ENCODE measurements at regions not wholly inside any gene's neighbourhood (a gene's known extent, or its start where the extent isn't known, plus 50 kb on each side); places are given as distances from the start of the nearest gene placed in this dataset.

- Histone ChIP-seq H3K9me3 (peaks cover 0 to 29% (median 15%) of the 10 kb centered on the region in 4 donors), H3K36me3 (no peaks in the 10 kb centered on the region), H3K4me1 (no peaks in the 10 kb centered on the region), H3K27me3 (peaks cover 0 to 7% (median 2%) of the 10 kb centered on the region in 4 donors), H3K27ac (replicated peaks in 1 of 4) (no peak overlapping the region), H3K4me3 (no peak overlapping the region)
- DNase-seq (ENCODE audit: extremely low spot score): no peak
- 62% methylated on average over 4 of the region's 4 CpGs for WGBS
- intact Hi-C loops (cut with DNase I): no loop called here
- TF ChIP-seq, protein P1, sequence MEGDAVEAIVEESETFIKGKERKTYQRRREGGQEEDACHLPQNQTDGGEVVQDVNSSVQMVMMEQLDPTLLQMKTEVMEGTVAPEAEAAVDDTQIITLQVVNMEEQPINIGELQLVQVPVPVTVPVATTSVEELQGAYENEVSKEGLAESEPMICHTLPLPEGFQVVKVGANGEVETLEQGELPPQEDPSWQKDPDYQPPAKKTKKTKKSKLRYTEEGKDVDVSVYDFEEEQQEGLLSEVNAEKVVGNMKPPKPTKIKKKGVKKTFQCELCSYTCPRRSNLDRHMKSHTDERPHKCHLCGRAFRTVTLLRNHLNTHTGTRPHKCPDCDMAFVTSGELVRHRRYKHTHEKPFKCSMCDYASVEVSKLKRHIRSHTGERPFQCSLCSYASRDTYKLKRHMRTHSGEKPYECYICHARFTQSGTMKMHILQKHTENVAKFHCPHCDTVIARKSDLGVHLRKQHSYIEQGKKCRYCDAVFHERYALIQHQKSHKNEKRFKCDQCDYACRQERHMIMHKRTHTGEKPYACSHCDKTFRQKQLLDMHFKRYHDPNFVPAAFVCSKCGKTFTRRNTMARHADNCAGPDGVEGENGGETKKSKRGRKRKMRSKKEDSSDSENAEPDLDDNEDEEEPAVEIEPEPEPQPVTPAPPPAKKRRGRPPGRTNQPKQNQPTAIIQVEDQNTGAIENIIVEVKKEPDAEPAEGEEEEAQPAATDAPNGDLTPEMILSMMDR (IDR thresholded peaks at IDR 0.05): no peak
- TF ChIP-seq EP300 (IDR thresholded peaks at IDR 0.05) (no peak), POLR2A (IDR thresholded peaks at IDR 0.05; ENCODE audit: low read depth) (no peak)
These were observed 59.1 kb upstream of the ALDH1A3 start for GRCh38 chr15:100820528-100820927.

DNA sequence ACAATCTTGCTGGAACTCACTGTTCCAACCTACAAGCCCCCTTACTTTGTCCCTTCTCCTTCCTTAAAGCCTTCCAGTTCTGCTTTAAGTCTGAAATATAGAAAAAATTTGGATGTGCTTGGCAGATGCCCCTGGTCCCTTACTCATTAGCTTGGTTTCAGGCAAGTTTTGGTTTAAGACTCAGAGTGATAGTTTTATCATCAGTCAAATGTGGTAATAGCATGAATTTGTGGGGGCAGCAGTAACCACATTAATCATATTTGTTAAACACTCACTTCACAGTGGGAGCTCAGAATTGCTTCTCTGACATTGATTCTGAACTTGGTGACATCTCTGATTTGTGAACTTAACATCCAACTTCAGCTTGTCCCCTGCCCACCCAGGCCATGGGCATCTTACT lies 58.3 kb upstream of the ALDH1A3 start:
- TF ChIP-seq, protein P1 (IDR thresholded peaks at IDR 0.05): no peak
- TF ChIP-seq EP300 (IDR thresholded peaks at IDR 0.05) (no peak), POLR2AphosphoS5 (IDR thresholded peaks at IDR 0.05) (no peak), POLR2A (IDR thresholded peaks at IDR 0.05; ENCODE audit: low read depth) (no peak)
- Histone ChIP-seq H3K4me3 (no peak overlapping the region), H3K36me3 (no peaks in the 10 kb centered on the region), H3K4me1 (no peaks in the 10 kb centered on the region), H3K9me3 (peaks cover 0 to 21% (median 7%) of the 10 kb centered on the region in 4 donors), H3K27ac (replicated peaks in 1 of 4) (no peak overlapping the region), H3K27me3 (peaks cover 0 to 15% (median 2%) of the 10 kb centered on the region in 4 donors)
- DNase-seq (ENCODE audit: extremely low spot score): no peak
- intact Hi-C loops (cut with DNase I): no loop called here

DNA sequence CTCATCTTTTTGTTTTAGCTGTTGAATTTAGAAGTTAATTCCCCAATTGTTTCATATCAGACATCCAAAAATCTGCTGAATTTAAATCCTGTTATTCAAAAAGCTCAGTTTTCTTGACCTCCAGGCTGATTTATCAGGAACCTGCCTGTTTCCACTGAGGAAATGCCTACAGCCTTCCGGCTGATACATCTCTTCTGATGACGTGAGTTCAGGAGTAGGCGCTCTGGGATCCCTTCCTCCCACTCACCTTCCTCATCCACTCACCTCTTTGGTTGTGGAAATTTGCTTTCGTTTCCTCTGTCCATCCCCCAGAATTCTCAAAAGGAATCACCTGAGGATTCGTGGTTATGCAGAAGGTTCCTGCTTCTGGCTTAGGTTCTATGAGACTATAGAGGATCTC lies 55.4 kb upstream of the ALDH1A3 start:
- WGBS: 72% methylated on average over 5 of the region's 5 CpGs
- Histone ChIP-seq H3K9me3 (peaks cover 0 to 17% (median 6%) of the 10 kb centered on the region in 4 donors), H3K27me3 (peaks cover 0 to 23% (median 2%) of the 10 kb centered on the region in 4 donors), H3K27ac (replicated peaks in 1 of 4) (no peak overlapping the region), H3K36me3 (no peaks in the 10 kb centered on the region), H3K4me3 (no peak overlapping the region), H3K4me1 (no peaks in the 10 kb centered on the region)
- intact Hi-C loops (cut with DNase I): no loop called here
- DNase-seq (ENCODE audit: extremely low spot score): no peak
- no peak for TF ChIP-seq POLR2A (IDR thresholded peaks at IDR 0.05; ENCODE audit: low read depth)
- TF ChIP-seq, protein P1 (IDR thresholded peaks at IDR 0.05): no peak
- no peak for TF ChIP-seq POLR2AphosphoS5 (IDR thresholded peaks at IDR 0.05)
- TF ChIP-seq EP300 (IDR thresholded peaks at IDR 0.05): no peak

DNA sequence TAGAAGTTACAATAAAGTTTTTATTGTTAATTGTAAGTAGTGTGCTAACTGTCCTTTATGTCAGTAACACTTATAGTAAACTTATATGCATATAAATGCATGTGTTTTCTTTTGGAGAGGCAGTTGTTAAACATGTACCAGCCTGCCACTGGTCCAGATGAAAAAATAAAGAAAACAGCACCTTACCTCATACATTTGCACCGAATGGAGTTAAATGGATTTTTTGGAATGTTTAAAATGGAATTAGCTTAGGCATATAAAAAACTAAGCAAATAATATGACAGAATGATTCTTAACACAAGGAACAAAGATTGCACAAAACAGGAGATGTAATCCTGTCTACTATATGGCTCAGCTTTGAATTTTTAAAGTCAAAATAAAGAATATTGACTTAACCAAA lies 50.2 kb upstream of the ALDH1A3 start:
- Histone ChIP-seq H3K36me3 (no peaks in the 10 kb centered on the region), H3K4me3 (no peak overlapping the region), H3K27ac (replicated peaks in 1 of 4) (no peak overlapping the region), H3K4me1 (no peaks in the 10 kb centered on the region), H3K9me3 (peaks cover 0 to 3% (median 0%) of the 10 kb centered on the region in 4 donors), H3K27me3 (peaks cover 0 to 31% (median 2%) of the 10 kb centered on the region in 4 donors)
- 58% methylated on average over 1 of the region's 1 CpG for WGBS
- intact Hi-C loops (cut with DNase I): no loop called here
- no peak for DNase-seq (ENCODE audit: extremely low spot score)
- TF ChIP-seq, protein P1 (IDR thresholded peaks at IDR 0.05): no peak
- TF ChIP-seq POLR2AphosphoS5 (IDR thresholded peaks at IDR 0.05) (no peak), POLR2A (IDR thresholded peaks at IDR 0.05; ENCODE audit: low read depth) (no peak), EP300 (IDR thresholded peaks at IDR 0.05) (no peak)
